ENCODE measurements at regions not wholly inside any gene's neighbourhood (a gene's known extent, or its start where the extent isn't known, plus 50 kb on each side); places are given as distances from the start of the nearest gene placed in this dataset.

GRCh38 chr4:114310296-114310925, 288.2 kb upstream of the UGT8 start:
- no peak for DNase-seq (ENCODE audit: low spot score in 2 of 2)
- Histone ChIP-seq H3K9me3 (no peaks in the 10 kb centered on the region), H3K4me1 (no peaks in the 10 kb centered on the region), H3K36me3 (no peaks in the 10 kb centered on the region), H3K27me3 (no peaks in the 10 kb centered on the region), H3K27ac (no peak overlapping the region), H3K4me3 (no peak overlapping the region)
- TF ChIP-seq CTCF (IDR thresholded peaks at IDR 0.05): no peak
- intact Hi-C loops (cut with DNase I): loop anchor here (5.0 kb wide), 1 partner anchor 93 kb away; no protein-coding TSS in a partner anchor

GRCh38 chr4:114311787-114312186, 286.8 kb upstream of the UGT8 start:
- TF ChIP-seq CTCF (IDR thresholded peaks at IDR 0.05): no peak
- H3K36me3 ChIP-seq: no peaks in the 10 kb centered on the region
- no peaks in the 10 kb centered on the region for H3K27me3 ChIP-seq
- H3K4me3 ChIP-seq: no peak overlapping the region
- H3K27ac ChIP-seq: no peak overlapping the region
- no peaks in the 10 kb centered on the region for H3K9me3 ChIP-seq
- intact Hi-C loops (cut with DNase I): loop anchor here (5.0 kb wide), 1 partner anchor 94 kb away; no protein-coding TSS in a partner anchor
- no peak for DNase-seq (ENCODE audit: low spot score in 2 of 2)
- H3K4me1 ChIP-seq: no peaks in the 10 kb centered on the region

- Histone ChIP-seq H3K27ac (no peak overlapping the region), H3K9me3 (no peaks in the 10 kb centered on the region), H3K27me3 (no peaks in the 10 kb centered on the region), H3K4me3 (no peak overlapping the region), H3K4me1 (no peaks in the 10 kb centered on the region), H3K36me3 (no peaks in the 10 kb centered on the region)
- intact Hi-C loops (cut with DNase I): loop anchor here (5.0 kb wide), 1 partner anchor 95 kb away; no protein-coding TSS in a partner anchor
- DNase-seq (ENCODE audit: low spot score in 2 of 2): no peak
- TF ChIP-seq CTCF (IDR thresholded peaks at IDR 0.05): no peak
Measured at GRCh38 chr4:114312338-114312737, 286.3 kb upstream of the UGT8 start.

GRCh38 chr4:114316789-114317188, 281.8 kb upstream of the UGT8 start:
- H3K4me3 ChIP-seq: no peak overlapping the region
- no peaks in the 10 kb centered on the region for H3K9me3 ChIP-seq
- H3K27me3 ChIP-seq: no peaks in the 10 kb centered on the region
- intact Hi-C loops (cut with DNase I): no loop called here
- H3K27ac ChIP-seq: no peak overlapping the region
- H3K4me1 ChIP-seq: no peaks in the 10 kb centered on the region
- no peaks in the 10 kb centered on the region for H3K36me3 ChIP-seq
- DNase-seq (ENCODE audit: low spot score in 2 of 2): no peak
- no peak for TF ChIP-seq CTCF (IDR thresholded peaks at IDR 0.05)

- Histone ChIP-seq H3K4me1 (no peaks in the 10 kb centered on the region), H3K36me3 (no peaks in the 10 kb centered on the region), H3K27me3 (no peaks in the 10 kb centered on the region), H3K9me3 (no peaks in the 10 kb centered on the region), H3K27ac (no peak overlapping the region), H3K4me3 (no peak overlapping the region)
- intact Hi-C loops (cut with DNase I): no loop called here
- no peak for TF ChIP-seq CTCF (IDR thresholded peaks at IDR 0.05)
- DNase-seq (ENCODE audit: low spot score in 2 of 2): no peak
Measured at GRCh38 chr4:114317564-114317963, 281.0 kb upstream of the UGT8 start.

- DNase-seq (ENCODE audit: low spot score in 2 of 2): no peak
- H3K4me1 ChIP-seq: no peaks in the 10 kb centered on the region
- H3K27ac ChIP-seq: no peak overlapping the region
- no peaks in the 10 kb centered on the region for H3K9me3 ChIP-seq
- TF ChIP-seq CTCF (IDR thresholded peaks at IDR 0.05): no peak
- no peaks in the 10 kb centered on the region for H3K27me3 ChIP-seq
- intact Hi-C loops (cut with DNase I): no loop called here
- no peak overlapping the region for H3K4me3 ChIP-seq
- H3K36me3 ChIP-seq: no peaks in the 10 kb centered on the region
Measured at GRCh38 chr4:114318309-114318708, 280.3 kb upstream of the UGT8 start.

All from ascending aorta (tissue), 2 donors.